Activated naive CD8-positive, alpha-beta T cell treated with anti-CD3 and anti-CD28 coated beads, Interleukin-2, amount 50 U/mL, for 16 hours (primary cell): ENCODE measurements at regions not wholly inside any gene's neighbourhood (a gene's known extent, or its start where the extent isn't known, plus 50 kb on each side); places are given as distances from the start of the nearest gene placed in this dataset.

Experiments used
- DNase-seq: peaks from one replicate; pipeline ENCODE4 v3.0.0-alpha.2; 2020; ENCODE audit warnings: low read depth, low spot score

DNA sequence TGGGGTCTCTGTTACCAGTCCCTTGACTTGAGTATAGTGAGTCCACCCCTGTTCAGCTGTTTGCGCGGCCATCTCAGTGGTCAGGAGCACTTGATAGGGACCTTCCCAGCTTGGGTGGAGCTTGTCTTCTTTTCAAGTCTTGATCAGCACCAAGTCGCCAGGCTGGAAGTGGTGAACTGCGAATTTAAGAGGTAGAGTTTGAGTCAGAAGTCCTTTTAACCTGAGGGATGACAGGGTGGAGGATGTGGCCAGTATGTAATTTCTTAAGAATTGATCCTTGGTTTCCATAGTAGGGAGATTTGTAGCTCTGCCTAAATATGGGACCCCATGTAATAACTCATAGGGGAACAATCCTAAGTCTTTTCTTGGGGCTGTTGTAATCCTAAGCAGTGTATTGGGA is 86.3 kb upstream of the XCR1 start:
- DNase-seq = no peak

DNA sequence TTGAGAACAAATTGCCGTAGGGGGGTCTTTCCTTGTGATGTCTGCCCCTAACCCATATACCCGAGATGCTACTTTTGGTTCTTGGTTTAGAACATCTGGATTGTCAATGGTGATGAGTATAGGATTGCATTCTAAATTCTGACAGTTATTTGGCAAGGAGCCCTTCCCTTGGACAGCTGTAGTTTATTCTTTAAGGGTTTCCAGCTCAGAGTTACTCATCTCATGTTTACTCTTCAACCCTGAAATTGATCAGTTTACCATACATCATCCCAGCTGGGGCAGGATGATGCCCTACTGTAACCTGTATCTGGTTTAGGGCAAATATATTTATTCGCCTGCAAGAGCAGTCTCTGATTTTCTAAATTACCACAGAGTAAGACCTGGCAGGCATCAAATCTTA is 85.7 kb upstream of the XCR1 start:
- no peak for DNase-seq

DNA sequence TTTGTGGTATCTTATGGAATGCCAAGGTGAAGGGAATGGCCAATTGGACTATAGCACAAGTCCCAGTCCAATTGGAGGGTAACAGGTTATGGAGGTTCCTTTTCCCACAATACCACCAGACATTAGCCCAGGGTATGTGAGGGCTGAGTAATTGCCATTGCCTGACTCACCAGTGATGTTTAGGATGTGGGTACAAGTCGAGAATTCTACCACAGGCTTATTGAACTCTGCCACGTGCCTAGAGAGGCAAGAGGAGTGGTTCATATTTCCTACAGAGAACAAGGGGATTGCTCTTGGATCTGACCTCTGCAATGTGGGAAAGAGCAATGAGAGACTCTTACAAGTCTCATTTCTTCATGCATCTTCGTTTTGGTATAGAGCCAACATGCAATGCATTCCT is 85.0 kb upstream of the XCR1 start:
- no peak for DNase-seq

DNA sequence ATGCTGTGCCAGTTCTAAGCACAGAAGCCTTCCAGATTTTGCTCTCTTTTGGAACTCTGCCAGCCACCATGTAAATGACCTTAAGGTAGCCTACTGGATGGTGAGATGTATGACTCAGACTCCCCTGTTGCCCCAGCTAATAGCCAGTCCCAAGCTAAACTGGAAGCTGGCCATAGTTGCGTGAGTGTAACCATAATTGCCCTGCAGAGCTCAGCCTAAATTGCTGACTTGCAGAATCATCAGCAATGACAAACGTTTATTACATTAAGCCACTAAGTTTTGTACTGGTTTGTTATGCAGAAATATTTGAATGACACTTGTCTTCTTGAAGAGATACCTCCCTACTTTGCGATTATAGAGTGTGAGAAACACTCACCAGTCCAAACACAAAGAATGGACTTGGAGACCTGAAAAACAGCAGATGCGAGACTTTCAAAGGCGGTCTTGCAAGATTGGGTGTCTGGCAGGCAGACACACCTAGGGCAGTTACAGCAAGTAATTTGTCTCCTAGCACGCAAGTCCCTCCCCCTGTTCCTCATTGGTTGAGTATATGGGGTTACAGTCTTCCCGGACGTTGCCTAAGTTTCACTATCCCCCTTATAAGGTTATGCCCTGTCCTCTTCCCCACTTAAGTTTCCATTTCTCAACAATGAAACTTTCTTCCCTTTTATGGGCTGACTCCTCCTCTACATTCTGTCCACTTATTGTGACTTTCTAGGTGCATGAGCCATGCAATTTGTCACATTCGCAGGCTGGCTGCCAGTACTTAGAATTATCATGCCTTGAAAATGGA is 83.6 kb upstream of the XCR1 start:
- DNase-seq = no peak

DNA sequence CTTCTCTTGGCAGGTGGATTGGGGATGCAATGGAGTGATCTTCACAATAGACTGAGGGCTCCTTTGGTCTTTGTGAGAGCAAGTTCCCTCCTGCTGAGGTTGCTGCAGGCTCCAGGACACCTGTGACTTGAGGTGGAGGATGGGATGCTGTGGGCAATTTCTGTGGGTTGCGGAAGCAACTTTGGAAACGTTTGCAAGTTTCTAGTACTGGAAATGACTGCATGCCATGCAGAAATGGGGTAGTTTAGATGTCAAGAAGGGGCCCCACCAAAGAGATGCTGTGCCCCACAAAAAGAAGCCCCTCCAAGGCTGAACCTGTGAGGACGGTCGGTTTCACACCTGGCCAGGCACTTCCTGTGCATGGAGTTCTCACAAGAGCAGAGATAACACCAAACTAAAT is 80.4 kb upstream of the XCR1 start:
- no peak for DNase-seq

DNA sequence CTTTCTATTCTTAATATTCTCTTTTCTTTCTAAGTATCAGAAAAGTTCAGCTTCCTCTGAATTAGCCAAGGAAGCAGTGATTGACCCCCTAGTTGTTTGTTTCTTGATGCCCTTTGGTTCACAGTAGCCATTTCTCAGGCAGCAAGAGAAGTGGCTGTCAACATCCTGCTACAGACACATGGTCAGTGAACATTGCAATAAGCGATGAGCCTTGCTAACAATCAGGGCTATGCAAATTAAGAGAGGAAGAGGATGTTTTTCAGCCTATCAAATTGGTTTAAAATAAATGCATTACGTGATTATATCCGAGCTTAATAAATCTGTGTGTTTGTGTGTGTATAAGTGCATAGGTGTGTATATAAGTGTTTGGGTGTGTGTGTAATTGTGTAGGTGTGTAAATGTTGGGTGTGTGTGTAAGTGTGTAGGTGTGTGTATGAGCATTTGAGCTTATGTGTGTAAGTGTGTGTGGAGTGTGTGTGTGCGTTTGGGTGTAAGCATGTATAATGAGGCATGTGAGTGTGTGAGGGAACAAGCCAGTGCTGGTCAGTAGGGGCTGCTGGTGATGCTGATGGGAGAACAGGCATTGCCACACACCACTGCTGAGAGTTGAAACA is 78.1 kb upstream of the XCR1 start:
- DNase-seq = no peak

DNA sequence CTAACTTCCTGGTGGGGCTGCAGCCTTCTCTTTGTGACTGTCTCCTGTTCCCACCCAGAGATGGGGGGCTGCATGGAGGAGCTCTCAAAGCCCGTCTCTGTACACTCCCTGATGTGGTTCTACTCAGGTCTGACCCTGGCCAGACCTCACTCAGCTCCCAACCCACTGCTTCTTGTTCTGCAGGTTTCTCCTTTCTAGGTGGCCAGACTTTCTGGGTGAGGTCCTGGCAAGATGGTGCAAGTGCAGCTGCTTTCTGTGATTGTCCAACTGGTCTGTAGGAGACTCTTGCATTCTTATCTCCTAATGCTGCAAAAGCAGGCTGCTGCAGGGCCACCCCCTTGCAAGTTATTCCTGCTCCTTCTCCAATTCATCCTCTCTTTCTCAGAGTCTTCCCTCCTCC is 77.4 kb upstream of the XCR1 start:
- no peak for DNase-seq

DNA sequence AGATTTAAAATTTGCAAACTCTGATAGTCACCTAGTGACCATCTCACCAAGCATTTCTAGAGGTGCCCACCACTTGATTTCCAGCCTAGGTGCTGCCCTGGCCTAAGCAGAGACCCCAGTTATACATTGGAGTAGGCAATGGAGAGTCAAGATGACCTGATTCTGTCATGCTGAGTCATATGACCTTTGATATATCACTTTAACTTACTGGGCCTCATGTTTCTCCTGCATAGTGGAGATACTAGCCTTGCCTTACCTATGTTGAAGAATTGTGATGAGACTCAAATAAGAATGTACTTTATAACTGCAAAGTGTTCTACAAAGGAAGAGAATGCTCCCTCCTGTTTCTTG is 75.5 kb upstream of the XCR1 start:
- DNase-seq = no peak

DNA sequence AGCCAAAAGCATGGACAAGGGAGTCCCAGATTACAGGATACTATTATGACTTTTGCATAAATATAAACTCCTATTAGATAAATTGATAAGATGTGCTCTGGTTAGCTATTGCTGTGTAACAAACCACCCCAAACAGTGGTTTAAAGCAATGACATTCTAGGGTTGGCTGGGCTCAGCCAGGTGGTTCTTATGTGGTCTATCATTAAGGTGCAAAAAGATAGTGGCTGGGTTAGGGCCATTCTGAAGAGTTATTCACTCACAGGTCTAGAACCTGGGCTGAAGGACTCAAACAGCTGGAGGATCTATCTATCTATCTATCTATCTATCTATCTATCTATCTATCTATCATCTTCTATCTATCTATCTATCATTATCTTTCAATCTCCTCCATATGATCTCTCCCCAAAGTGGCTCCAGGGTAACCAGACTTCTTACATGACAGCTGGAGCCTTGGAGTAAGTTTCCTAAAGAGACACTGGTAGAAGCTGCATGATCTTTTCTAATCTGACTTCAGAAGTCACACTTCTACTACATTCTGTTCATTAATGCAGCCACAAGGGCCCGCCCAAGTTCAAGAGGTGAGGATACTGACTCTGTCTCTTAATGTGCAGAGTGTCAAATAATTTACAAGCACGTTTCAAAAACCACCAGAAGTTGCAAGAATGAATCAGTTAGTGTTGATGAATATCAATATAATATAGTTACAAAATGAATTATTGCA is 74.9 kb upstream of the XCR1 start:
- no peak for DNase-seq

DNA sequence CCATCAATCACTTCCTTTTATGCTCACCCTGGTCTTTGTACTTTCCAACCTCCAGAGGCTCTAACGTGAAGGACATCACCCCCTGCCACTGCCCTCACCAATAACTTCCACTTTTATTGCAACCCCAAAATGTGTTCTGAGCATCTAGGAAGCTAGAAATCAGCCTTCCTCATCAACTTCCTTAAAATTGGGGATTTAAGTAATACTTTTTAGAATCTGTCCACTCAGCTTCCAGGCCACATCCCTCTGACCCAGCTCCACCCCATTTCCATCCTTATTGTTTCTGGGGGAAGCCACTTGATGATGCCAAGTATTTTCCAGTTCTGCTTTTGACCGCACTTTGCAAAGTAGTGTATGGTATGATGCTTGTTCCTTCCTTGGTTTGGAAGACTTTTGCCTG is 73.5 kb upstream of the XCR1 start:
- no peak for DNase-seq

DNA sequence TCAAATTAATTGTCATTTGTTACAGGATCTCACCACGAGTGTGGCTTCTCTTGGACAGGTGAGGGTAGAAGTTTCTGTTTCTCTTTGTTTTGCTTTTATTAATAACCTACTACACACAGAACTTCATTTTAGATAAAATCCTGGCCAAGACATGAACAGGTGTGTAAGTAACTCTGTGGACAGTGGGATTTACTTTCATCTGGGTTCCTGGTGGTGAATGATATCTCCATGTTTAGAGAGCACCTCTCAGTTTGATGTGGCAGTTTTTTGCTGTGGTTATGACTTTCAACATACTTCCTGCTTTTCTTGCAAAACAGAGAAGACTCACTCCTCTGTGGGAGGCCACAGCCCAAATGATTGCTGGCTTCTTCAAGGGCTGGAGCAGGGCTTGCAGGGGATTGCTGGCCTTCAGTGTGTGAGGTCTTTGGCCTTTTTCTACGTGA is 71.1 kb upstream of the XCR1 start:
- no peak for DNase-seq

DNA sequence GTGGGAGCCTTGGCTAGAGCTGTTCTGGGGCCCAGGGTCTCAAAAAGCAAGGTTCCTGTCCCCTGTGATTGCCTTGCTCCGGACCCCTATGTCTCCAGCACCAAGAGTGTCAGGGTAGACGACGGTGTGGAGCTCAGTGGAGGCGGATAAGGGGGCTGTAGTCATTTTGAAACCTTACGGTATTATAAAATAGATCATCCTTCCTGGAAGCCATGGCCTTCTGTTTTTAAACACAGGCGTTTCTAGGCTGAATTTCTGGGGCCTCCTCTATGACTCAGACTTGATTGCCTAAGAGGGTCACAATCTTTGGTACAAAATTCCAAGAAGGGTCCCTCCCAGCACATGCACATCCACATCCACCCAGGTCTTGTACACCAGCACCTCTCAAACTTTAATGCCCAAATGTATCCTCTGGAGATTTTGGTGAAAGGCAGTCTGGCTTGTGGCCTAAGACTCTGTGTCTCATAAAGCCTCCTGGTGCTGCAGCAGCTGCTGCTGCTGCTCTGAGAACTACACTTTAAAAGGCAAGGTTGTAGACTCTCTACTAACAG is 70.5 kb upstream of the XCR1 start:
- DNase-seq = no peak

DNA sequence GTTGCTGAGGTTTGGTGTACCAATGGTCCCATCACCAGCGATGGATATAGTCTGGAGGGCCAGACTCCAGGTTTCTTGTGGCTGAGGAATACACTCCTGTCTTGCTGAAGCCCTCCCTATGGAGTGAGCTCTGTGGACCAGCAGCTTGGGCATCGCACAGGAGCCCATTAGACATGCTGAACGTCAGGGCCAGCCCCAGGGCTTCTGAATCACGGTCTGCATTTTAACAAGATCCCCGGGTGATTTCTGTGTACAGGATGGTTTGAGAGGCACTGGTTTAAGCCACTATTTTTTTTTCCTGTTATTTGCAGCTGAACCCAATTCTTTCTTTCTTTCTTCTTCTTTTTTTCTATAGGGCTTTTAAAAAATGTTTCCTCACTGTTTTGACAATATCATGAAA is 69.5 kb upstream of the XCR1 start:
- DNase-seq = no peak

DNA sequence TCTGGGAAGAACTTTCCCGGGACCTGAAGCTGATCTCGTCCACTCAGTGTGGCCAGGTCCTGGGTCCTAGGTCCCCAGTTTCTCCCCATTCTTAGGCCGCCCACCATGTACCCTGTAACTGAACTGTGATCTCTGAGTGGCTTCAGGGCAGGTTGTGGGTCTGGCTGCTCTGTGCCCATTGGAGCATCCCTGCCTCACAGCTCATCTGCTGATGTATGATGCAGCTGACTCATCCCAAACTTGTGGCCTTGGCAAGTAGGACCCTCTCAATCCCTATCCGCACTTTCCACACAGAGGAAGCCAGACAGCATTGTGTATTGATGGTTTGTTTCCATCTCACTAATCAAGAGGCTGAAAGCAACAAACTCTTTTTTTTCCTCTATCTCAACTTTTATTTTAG is 69.1 kb upstream of the XCR1 start:
- DNase-seq = no peak

DNA sequence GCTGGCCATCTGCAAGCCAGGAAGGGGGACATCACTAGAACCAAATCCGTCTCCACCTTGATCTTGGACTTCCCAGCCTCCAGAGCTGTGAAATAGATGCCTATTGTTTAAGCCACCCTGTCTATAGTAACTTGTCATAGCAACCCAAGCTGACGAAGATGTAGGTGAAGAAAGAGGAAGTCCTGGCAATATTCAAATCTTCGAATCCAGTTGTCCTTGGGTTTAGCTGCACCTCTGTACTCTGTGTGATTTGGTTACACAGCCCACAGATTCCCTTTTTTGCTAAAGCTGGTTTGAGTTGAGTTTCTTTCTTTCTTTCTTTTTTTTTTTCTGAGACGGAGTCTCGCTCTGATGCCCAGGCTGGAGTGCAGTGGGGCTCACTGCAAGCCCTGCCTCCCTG is 68.0 kb upstream of the XCR1 start:
- DNase-seq = no peak

DNA sequence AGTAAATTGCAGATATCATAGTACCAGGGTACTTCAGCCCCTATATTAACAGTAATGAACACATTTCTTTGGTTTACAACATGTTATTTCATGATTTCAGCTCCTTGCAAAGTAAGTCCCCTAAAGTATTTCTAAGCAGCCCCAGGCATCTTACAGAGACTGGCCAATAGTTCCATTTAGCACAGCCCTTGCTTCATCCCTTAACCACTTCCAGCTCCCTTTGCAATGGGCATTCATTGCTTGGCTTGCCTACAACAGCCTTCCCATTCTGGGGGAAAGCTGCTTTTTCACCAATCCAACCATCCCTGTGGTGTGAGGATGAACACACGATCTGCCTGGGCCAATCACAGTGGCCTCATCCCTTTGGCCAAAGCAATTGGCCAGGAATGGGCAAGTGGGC is 67.2 kb upstream of the XCR1 start:
- no peak for DNase-seq

DNA sequence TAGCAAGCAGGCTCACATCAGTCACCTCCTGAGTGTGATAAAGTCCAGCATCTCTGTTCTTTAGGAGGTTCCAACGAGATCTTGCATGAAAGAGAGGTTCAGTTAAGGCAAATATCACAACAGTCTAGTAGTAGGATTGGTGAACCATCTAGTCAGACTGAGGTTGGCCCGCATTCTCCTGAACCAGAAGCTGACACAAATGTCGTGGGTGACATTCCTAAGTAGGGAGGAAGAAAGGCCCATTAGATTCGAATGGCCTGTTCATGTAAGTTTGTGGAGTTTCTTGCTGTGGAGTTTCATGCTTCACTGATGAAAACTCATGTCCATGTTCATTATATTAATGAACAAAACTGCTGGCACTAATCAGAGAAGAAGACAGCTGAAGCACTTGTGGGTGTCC is 66.7 kb upstream of the XCR1 start:
- DNase-seq = no peak

DNA sequence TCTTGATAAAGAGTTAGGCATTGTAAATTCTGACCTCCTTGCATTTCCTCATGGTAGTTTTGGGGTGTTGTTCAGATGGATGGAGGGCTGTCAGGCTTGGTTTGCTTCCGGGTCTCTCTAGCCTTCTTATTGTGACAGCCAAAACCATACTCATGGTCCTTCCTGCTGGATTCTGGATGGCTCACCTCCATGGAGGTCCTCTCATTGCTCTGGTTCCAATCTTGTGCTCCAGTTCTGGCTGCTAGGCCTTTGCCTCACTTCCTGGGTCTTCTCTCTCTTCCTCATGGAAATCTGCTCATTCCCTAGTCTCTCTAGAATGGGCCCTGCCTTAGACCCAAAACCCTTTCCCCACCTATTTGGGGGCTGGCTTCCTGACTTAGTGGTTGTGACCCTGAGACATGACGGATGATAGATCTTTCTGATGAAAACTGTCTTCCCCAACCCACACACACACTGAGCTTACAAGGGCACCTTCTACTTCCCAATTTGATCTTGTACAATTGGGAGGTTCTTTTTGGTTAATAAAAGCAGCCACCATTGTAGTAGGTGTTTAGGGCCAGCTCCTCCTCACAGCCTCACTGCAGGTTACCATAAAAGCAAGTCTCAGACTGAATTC is 66.2 kb upstream of the XCR1 start:
- no peak for DNase-seq

DNA sequence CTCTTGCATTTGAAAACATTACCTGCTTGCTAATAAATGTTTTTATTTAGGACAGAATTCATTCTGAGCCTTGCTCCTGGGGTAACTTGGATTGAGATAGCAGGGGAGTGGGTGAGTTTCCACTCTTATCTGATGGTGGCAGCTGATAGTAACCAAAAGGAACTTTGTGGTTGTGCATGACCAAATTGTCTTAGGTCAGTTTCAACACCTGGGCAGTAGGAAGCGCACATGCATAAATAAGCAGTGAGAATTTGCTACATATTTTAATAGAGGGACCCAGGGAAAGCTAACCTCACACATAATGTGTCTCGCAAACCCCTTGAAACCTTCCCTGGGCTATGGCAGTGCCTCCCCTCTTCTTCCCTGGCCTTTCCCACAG is 65.4 kb upstream of the XCR1 start:
- no peak for DNase-seq

DNA sequence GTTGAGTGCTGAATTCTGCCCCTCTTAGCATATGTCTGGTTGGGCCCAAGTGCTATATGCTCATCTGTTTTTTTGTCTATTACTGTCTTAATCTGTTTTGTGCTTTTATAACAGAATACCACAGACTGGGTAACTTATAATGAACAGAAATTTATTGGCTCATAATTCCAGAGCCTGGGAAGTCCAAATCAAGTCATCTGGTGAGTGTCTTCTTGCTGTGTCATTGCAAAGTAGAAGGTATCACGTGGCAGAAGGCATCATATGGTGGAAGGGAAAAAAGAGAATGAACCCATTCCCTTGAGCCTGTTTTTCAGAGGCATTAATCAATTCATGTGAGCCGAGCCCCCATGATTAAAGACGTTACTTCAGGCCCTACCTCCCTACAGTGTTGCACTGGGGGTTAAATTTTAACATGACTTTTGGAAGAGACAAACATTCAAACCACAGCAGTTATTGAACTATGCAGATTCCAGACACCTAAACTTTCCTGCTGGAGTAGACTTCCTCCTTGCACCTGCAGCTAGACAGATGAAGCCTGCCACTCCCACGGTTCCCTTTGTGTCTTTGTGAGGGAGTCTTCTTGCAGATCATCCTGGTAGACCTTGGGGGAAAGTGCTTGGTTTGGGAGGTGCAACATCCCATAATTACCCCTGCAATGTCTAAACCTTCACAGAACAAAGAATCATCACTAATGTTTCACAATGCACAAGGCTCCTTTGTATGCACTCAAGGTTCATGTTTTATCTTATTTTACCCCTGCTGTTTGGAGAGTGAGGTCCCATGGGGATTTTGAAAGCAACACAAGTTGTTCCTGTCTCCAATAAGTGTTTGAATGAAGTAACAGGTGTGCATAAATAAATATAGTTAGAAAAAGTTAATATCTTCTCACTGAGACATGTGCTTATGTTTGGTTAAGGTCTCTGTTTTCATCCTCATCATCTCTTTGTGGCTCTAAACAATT is 64.7 kb upstream of the XCR1 start:
- DNase-seq = no peak

DNA sequence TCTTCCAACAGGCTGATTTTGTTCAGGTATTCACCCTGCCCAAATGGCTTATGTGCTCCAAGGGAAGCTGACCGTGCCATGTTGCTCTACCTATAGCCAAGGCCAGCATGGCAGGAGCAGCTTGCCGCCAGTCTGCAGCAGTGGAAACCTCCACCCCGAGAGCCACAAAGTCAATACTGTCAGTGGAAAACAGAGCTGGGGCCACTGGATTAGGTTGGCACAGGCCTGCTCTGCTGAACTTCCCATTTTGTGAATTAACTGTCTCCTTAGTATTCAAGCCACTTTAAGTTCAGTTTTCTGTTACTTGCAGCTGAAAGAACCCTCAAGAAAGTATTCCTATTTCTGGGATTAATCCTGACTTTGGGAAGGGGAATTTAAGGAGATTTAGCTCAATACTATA is 63.8 kb upstream of the XCR1 start:
- DNase-seq = no peak
